H9 (cell line): ENCODE measurements at regions not wholly inside any gene's neighbourhood (a gene's known extent, or its start where the extent isn't known, plus 50 kb on each side); places are given as distances from the start of the nearest gene placed in this dataset.

ENCODE experiments used
- DNase-seq: peaks from one replicate; pipeline ENCODE4 v3.0.0-alpha.2; 2017
- H2AFZ ChIP-seq: one replicate; pipeline ENCODE4 v1.6.1; 2013; ENCODE audit warnings: mild to moderate bottlenecking, low read length, control low read depth, moderate library complexity
- H2AK5ac ChIP-seq: 2 replicates; pipeline ENCODE4 v1.6.1; 2013; ENCODE audit warnings: low read length, control low read depth, mixed read lengths; ENCODE audit not compliant: insufficient read length
- H2BK120ac ChIP-seq: one replicate; pipeline ENCODE4 v1.6.1; 2013; ENCODE audit warnings: low read depth, mild to moderate bottlenecking, low read length, control low read depth, inconsistent platforms; ENCODE audit not compliant: poor library complexity, severe bottlenecking
- H2BK12ac ChIP-seq: 2 replicates; pipeline ENCODE4 v1.6.1; 2013; ENCODE audit warnings: low read length, control low read depth, mixed read lengths, low read depth; ENCODE audit not compliant: insufficient read length
- H2BK15ac ChIP-seq: 2 replicates; pipeline ENCODE4 v1.6.1; 2013; ENCODE audit warnings: low read depth, low read length, control low read depth
- H2BK20ac ChIP-seq: one replicate; pipeline ENCODE4 v1.6.1; 2013; ENCODE audit warnings: low read depth, mild to moderate bottlenecking, low read length, control low read depth, inconsistent platforms; ENCODE audit not compliant: poor library complexity, severe bottlenecking
- H2BK5ac ChIP-seq: 2 replicates; pipeline ENCODE4 v1.6.1; 2013; ENCODE audit warnings: low read length, control low read depth, mixed read lengths; ENCODE audit not compliant: insufficient read length
- H3K14ac ChIP-seq: 2 replicates; pipeline ENCODE4 v1.6.1; 2013; ENCODE audit warnings: low read length, control low read depth; ENCODE audit not compliant: insufficient read depth
- H3K18ac ChIP-seq: 2 replicates; pipeline ENCODE4 v1.6.1; 2013; ENCODE audit warnings: low read depth, mild to moderate bottlenecking, mixed read lengths, low read length, control low read depth; ENCODE audit not compliant: insufficient read length
- H3K23ac ChIP-seq: 2 replicates; pipeline ENCODE4 v1.6.1; 2013; ENCODE audit warnings: low read length, control low read depth, mixed read lengths, low read depth; ENCODE audit not compliant: insufficient read length
- H3K23me2 ChIP-seq: 2 replicates; pipeline ENCODE4 v1.6.1; 2013; ENCODE audit warnings: low read depth, mild to moderate bottlenecking, mixed read lengths, low read length, control low read depth; ENCODE audit not compliant: insufficient read length, poor library complexity, severe bottlenecking
- H3K27ac ChIP-seq: 2 replicates; pipeline ENCODE4 v1.5.1; 2013; ENCODE audit warnings: low read length, control low read depth, mixed read lengths, low read depth; ENCODE audit not compliant: insufficient read length
- H3K27me3 ChIP-seq: 2 replicates; pipeline ENCODE4 v1.6.1; 2013; ENCODE audit warnings: low read length, control low read depth, inconsistent platforms; ENCODE audit not compliant: insufficient read depth
- H3K4ac ChIP-seq: 2 replicates; pipeline ENCODE4 v1.6.1; 2013; ENCODE audit warnings: low read depth, mild to moderate bottlenecking, control low read depth, inconsistent platforms, low read length, moderate library complexity
- H3K4me1 ChIP-seq: 2 replicates; pipeline ENCODE4 v1.6.1; 2013; ENCODE audit warnings: low read length, control low read depth, inconsistent platforms; ENCODE audit not compliant: insufficient read depth
- H3K4me2 ChIP-seq: 2 replicates; pipeline ENCODE4 v1.6.1; 2013; ENCODE audit warnings: low read length, control low read depth, mixed read lengths; ENCODE audit not compliant: insufficient read length, insufficient read depth
- H3K56ac ChIP-seq: 2 replicates; pipeline ENCODE4 v1.6.1; 2013; ENCODE audit warnings: low read depth, mild to moderate bottlenecking, mixed read lengths, low read length, control low read depth; ENCODE audit not compliant: insufficient read length
- H3K79me1 ChIP-seq: 2 replicates; pipeline ENCODE4 v1.6.1; 2013; ENCODE audit warnings: low read depth, mild to moderate bottlenecking, moderate library complexity, low read length, control low read depth, inconsistent platforms; ENCODE audit not compliant: insufficient read depth, poor library complexity, severe bottlenecking
- H3K79me2 ChIP-seq: 2 replicates; pipeline ENCODE4 v1.6.1; 2013; ENCODE audit warnings: low read length, control low read depth, inconsistent platforms; ENCODE audit not compliant: insufficient read depth
- H3K9ac ChIP-seq: 2 replicates; pipeline ENCODE4 v1.6.1; 2013; ENCODE audit warnings: low read length, control low read depth, mixed read lengths; ENCODE audit not compliant: insufficient read length; ENCODE audit errors: extremely low read depth
- H3K9me3 ChIP-seq: one replicate; pipeline ENCODE4 v1.6.1; 2013; ENCODE audit warnings: low read depth, low read length, inconsistent platforms; ENCODE audit not compliant: control insufficient read depth
- H3T11ph ChIP-seq: one replicate; pipeline ENCODE4 v1.6.1; 2013; ENCODE audit warnings: mild to moderate bottlenecking, low read length, control low read depth, inconsistent platforms
- H4K20me1 ChIP-seq: one replicate; pipeline ENCODE4 v1.6.1; 2013; ENCODE audit not compliant: control insufficient read depth, insufficient read length, insufficient read depth
- H4K5ac ChIP-seq: 2 replicates; pipeline ENCODE4 v1.6.1; 2013; ENCODE audit warnings: low read depth, mild to moderate bottlenecking, mixed read lengths, low read length, control low read depth; ENCODE audit not compliant: insufficient read length
- H4K8ac ChIP-seq: replicated peaks from 2 replicates; pipeline ENCODE4 v1.6.1; 2013; ENCODE audit warnings: low read length, control low read depth, mixed read lengths, low read depth; ENCODE audit not compliant: insufficient read length
- H4K91ac ChIP-seq: 2 replicates; pipeline ENCODE4 v1.6.1; 2013; ENCODE audit warnings: low read depth, mild to moderate bottlenecking, moderate library complexity, mixed read lengths, low read length, control low read depth; ENCODE audit not compliant: insufficient read length
- H3K27ac Mint-ChIP-seq, 3 experiments: 2 replicates in 2 of 3; 3 replicates in 1 of 3; pipeline ENCODE4 v1.8.0; 2020 to 2021; ENCODE audit warnings: mixed read lengths in 3 of 3, mild to moderate bottlenecking in 1 of 3, moderate library complexity in 1 of 3
- H3K27me3 Mint-ChIP-seq: 2 replicates; pipeline ENCODE4 v1.8.0; 2021; ENCODE audit warnings: low read depth, mild to moderate bottlenecking, moderate library complexity, mixed read lengths
- H3K36me3 Mint-ChIP-seq, 3 experiments: 2 replicates in 2 of 3; 3 replicates in 1 of 3; pipeline ENCODE4 v1.8.0; 2020 to 2021; ENCODE audit warnings: low read depth in 3 of 3, mixed read lengths in 3 of 3; ENCODE audit not compliant: insufficient read depth in 1 of 3
- H3K4me1 Mint-ChIP-seq, 2 experiments: 2 replicates each; pipeline ENCODE4 v1.8.0; 2020; ENCODE audit warnings: mixed read lengths in 2 of 2
- H3K4me3 Mint-ChIP-seq, 2 experiments: 2 replicates in 1 of 2; 3 replicates in 1 of 2; pipeline ENCODE4 v1.8.0; 2020 to 2021; ENCODE audit warnings: mild to moderate bottlenecking in 2 of 2, mixed read lengths in 2 of 2, moderate library complexity in 1 of 2
- H3K9me3 Mint-ChIP-seq, 2 experiments: 2 replicates in 1 of 2; 3 replicates in 1 of 2; pipeline ENCODE4 v1.8.0; 2020; ENCODE audit warnings: mild to moderate bottlenecking in 2 of 2, mixed read lengths in 2 of 2, moderate library complexity in 1 of 2
- CTCF ChIP-seq: fragments of 200-600 bp; sonication (generic); conservative IDR thresholded peaks from 3 replicates; pipeline ENCODE4 v1.8.0; 2021; ENCODE audit warnings: antibody characterized with exemption, mild to moderate bottlenecking
- WGBS: extraction: QIAGEN DNeasy Blood & Tissue Kit; methylation state at CpG from one replicate; pipeline ENCODE4 v1.1.7; 2013; ENCODE audit warnings: missing lambda C conversion rate, low lambda C conversion rate, mixed read lengths; ENCODE audit not compliant: insufficient read length; ENCODE audit errors: extremely low coverage; 5-methylcytosine and 5-hydroxymethylcytosine counted together

- Histone ChIP-seq H3K4me2 (no peak overlapping the region), H3K23ac (no peak overlapping the region), H3K27me3 (no peaks in the 10 kb centered on the region), H3K4ac (no peak overlapping the region), H4K5ac (no peak overlapping the region), H3K14ac (no peak overlapping the region), H4K20me1 (no peaks in the 10 kb centered on the region), H2AK5ac (no peak overlapping the region), H3K56ac (no peak overlapping the region), H3K18ac (no peak overlapping the region), H2BK5ac (no peak overlapping the region), H2BK120ac (no peak overlapping the region), H3K79me2 (no peaks in the 10 kb centered on the region), H3K23me2 (no peaks in the 10 kb centered on the region), H3K27ac (no peak overlapping the region), H3T11ph (no peak overlapping the region), H2BK15ac (no peak overlapping the region), H3K4me1 (no peaks in the 10 kb centered on the region), H3K9me3 (no peaks in the 10 kb centered on the region), H4K91ac (no peak overlapping the region), H3K9ac (no peak overlapping the region), H2AFZ (no peak overlapping the region), H4K8ac (no peak overlapping the region), H2BK12ac (no peak overlapping the region), H2BK20ac (no peak overlapping the region), H3K79me1 (no peaks in the 10 kb centered on the region)
- WGBS, result no CpG with 5 or more reads among the region's 2 CpGs
- no peaks in the 10 kb centered on the region for H3K36me3 Mint-ChIP-seq
- no peaks in the 10 kb centered on the region for H3K27me3 Mint-ChIP-seq
- H3K27ac Mint-ChIP-seq, result no peak overlapping the region
- no peak for DNase-seq
- no peak for TF ChIP-seq CTCF
- H3K4me3 Mint-ChIP-seq, result no peak overlapping the region
- H3K9me3 Mint-ChIP-seq, result no peaks in the 10 kb centered on the region
- H3K4me1 Mint-ChIP-seq, result no peaks in the 10 kb centered on the region
These were observed 170.9 kb upstream of the PPFIA2 start for GRCh38 chr12:81930037-81930436.
